DOHH2 (cell line): ENCODE measurements at regions not wholly inside any gene's neighbourhood (a gene's known extent, or its start where the extent isn't known, plus 50 kb on each side); places are given as distances from the start of the nearest gene placed in this dataset.

Experiments
- H3F3A ChIP-seq: fragments of 200-600 bp; sonication (generic), shearing (Covaris generic); 2 replicates; pipeline ENCODE4 v1.6.0; 2016; ENCODE audit warnings: antibody characterized with exemption, mild to moderate bottlenecking; ENCODE audit not compliant: control insufficient read depth, insufficient read depth
- H3K27ac ChIP-seq: fragments of 200-600 bp; sonication (generic); 2 replicates; pipeline ENCODE4 v1.5.1; 2014; ENCODE audit warnings: low read depth, mild to moderate bottlenecking, low read length, moderate library complexity
- H3K27me3 ChIP-seq: fragments of 200-600 bp; sonication (generic); 2 replicates; pipeline ENCODE4 v1.6.1; 2014; ENCODE audit warnings: mild to moderate bottlenecking, low read length, mixed read lengths; ENCODE audit not compliant: control insufficient read depth
- H3K36me3 ChIP-seq: fragments of 200-600 bp; sonication (generic); 2 replicates; pipeline ENCODE4 v1.6.1; 2014; ENCODE audit warnings: mild to moderate bottlenecking, low read length, moderate library complexity, mixed read lengths; ENCODE audit not compliant: control insufficient read depth
- H3K4me1 ChIP-seq: fragments of 200-600 bp; sonication (generic); 2 replicates; pipeline ENCODE4 v1.6.1; 2014; ENCODE audit warnings: mild to moderate bottlenecking, low read length, mixed read lengths; ENCODE audit not compliant: control insufficient read depth
- H3K4me2 ChIP-seq: fragments of 200-600 bp; sonication (generic); 2 replicates; pipeline ENCODE4 v1.6.0; 2014; ENCODE audit warnings: mild to moderate bottlenecking, low read length, moderate library complexity
- H3K4me3 ChIP-seq: fragments of 200-600 bp; sonication (generic); 2 replicates; pipeline ENCODE4 v1.5.1; 2014; ENCODE audit warnings: mild to moderate bottlenecking, low read length, mixed read lengths
- H3K79me2 ChIP-seq: fragments of 200-600 bp; sonication (generic); 2 replicates; pipeline ENCODE4 v1.6.1; 2014; ENCODE audit warnings: mild to moderate bottlenecking, low read length, mixed read lengths; ENCODE audit not compliant: control insufficient read depth
- H3K9me2 ChIP-seq: fragments of 200-600 bp; sonication (generic); replicated peaks from 2 replicates; pipeline ENCODE4 v1.6.1; 2014; ENCODE audit warnings: mild to moderate bottlenecking, low read length, mixed read lengths; ENCODE audit not compliant: control insufficient read depth
- H3K9me3 ChIP-seq: fragments of 200-600 bp; sonication (generic); 2 replicates; pipeline ENCODE4 v1.6.1; 2014; ENCODE audit warnings: antibody characterized with exemption, low read length, mixed read lengths; ENCODE audit not compliant: control insufficient read depth, insufficient read depth
- H4K20me1 ChIP-seq: fragments of 200-600 bp; sonication (generic); 2 replicates; pipeline ENCODE4 v1.6.0; 2014; ENCODE audit warnings: low read depth, mild to moderate bottlenecking, antibody characterized with exemption, low read length, moderate library complexity; ENCODE audit not compliant: control insufficient read depth, insufficient read depth
- CTCF ChIP-seq: fragments of 200-600 bp; sonication (generic); IDR thresholded peaks from one replicate; pipeline ENCODE4 v1.5.1; 2014; ENCODE audit warnings: antibody characterized with exemption, mild to moderate bottlenecking, low read depth, low read length; ENCODE audit not compliant: poor library complexity, severe bottlenecking
- EZH2phosphoT487 ChIP-seq: fragments of 200-600 bp; sonication (generic); IDR thresholded peaks from 2 replicates; pipeline ENCODE4 v1.6.1; 2017; ENCODE audit warnings: borderline replicate concordance, mild to moderate bottlenecking, antibody characterized with exemption, low read length, moderate library complexity, mixed read lengths

GRCh38 chr12:24731596-24731995 is 217.3 kb downstream of the BCAT1 start:
- Histone ChIP-seq H3K4me3 (no peak overlapping the region), H3K27me3 (peaks cover 42% of the 10 kb centered on the region), H3K9me2 (no peaks in the 10 kb centered on the region), H3F3A (no peaks in the 10 kb centered on the region), H3K9me3 (no peaks in the 10 kb centered on the region), H3K79me2 (no peaks in the 10 kb centered on the region), H3K4me2 (no peak overlapping the region), H3K36me3 (no peaks in the 10 kb centered on the region), H3K4me1 (peaks cover 22% of the 10 kb centered on the region), H4K20me1 (no peaks in the 10 kb centered on the region), H3K27ac (no peak overlapping the region)
- no peak for TF ChIP-seq EZH2phosphoT487
- no peak for TF ChIP-seq CTCF

- H3K9me2 ChIP-seq: no peaks in the 10 kb centered on the region
- peaks cover 22% of the 10 kb centered on the region for H3K4me1 ChIP-seq
- H3K79me2 ChIP-seq: no peaks in the 10 kb centered on the region
- H3F3A ChIP-seq: no peaks in the 10 kb centered on the region
- H3K9me3 ChIP-seq: no peaks in the 10 kb centered on the region
- H3K36me3 ChIP-seq: no peaks in the 10 kb centered on the region
- H3K4me2 ChIP-seq: peak overlapping the region; percentile 19
- peaks cover 40% of the 10 kb centered on the region for H3K27me3 ChIP-seq
- no peak overlapping the region for H3K27ac ChIP-seq
- H4K20me1 ChIP-seq: no peaks in the 10 kb centered on the region
- TF ChIP-seq CTCF (no peak), EZH2phosphoT487 (no peak)
- no peak overlapping the region for H3K4me3 ChIP-seq
Observed at GRCh38 chr12:24730489-24730896, 218.4 kb downstream of the BCAT1 start.

GRCh38 chr12:24728826-24729225 is 220.1 kb downstream of the BCAT1 start:
- H3K27me3 ChIP-seq: peaks cover 37% of the 10 kb centered on the region
- no peaks in the 10 kb centered on the region for H3K9me2 ChIP-seq
- H3K36me3 ChIP-seq: no peaks in the 10 kb centered on the region
- peaks cover 22% of the 10 kb centered on the region for H3K4me1 ChIP-seq
- H3K27ac ChIP-seq: no peak overlapping the region
- no peak for TF ChIP-seq CTCF
- no peak for TF ChIP-seq EZH2phosphoT487
- H3K9me3 ChIP-seq: no peaks in the 10 kb centered on the region
- no peak overlapping the region for H3K4me3 ChIP-seq
- H3F3A ChIP-seq: no peaks in the 10 kb centered on the region
- no peak overlapping the region for H3K4me2 ChIP-seq
- no peaks in the 10 kb centered on the region for H4K20me1 ChIP-seq
- no peaks in the 10 kb centered on the region for H3K79me2 ChIP-seq

- Histone ChIP-seq H3K4me3 (no peak overlapping the region), H4K20me1 (no peaks in the 10 kb centered on the region), H3K27me3 (peaks cover 39% of the 10 kb centered on the region), H3K27ac (no peak overlapping the region), H3F3A (no peaks in the 10 kb centered on the region), H3K36me3 (no peaks in the 10 kb centered on the region), H3K79me2 (no peaks in the 10 kb centered on the region), H3K4me2 (no peak overlapping the region), H3K9me3 (no peaks in the 10 kb centered on the region), H3K4me1 (peaks cover 20% of the 10 kb centered on the region), H3K9me2 (no peaks in the 10 kb centered on the region)
- peak; percentile 43 for TF ChIP-seq CTCF
- TF ChIP-seq EZH2phosphoT487: no peak
Observed at GRCh38 chr12:24728366-24728765, 220.5 kb downstream of the BCAT1 start.
